GM12878 (cell line): ENCODE measurements at regions not wholly inside any gene's neighbourhood (a gene's known extent, or its start where the extent isn't known, plus 50 kb on each side); places are given as distances from the start of the nearest gene placed in this dataset.

ENCODE experiments used
- ATAC-seq: fragments of 200-7000 bp; cut with Tn5 transposase; 3 replicates; pipeline ENCODE4 v1.9.1; 2020; ENCODE audit warnings: mild to moderate bottlenecking, moderate library complexity
- BruUV-seq: library from RNA; stranded (reverse); fragments of 400-500 nt; replicated peaks from 2 replicates; lab custom pipeline; 2021; lab: Mats Ljungman, UMichigan
- CTCF ChIA-PET: fragments of 300-600 bp; sonication (Branson Sonifier 250); formaldehyde crosslinking; extraction: SDS; loops from one replicate; lab custom pipeline; 2021; ENCODE audit warnings: inconsistent platforms; lab: Yijun Ruan, JAX
- POLR2A ChIA-PET: fragments of 350-600 bp; formaldehyde crosslinking; extraction: SDS; loops from one replicate; lab custom pipeline; 2021; ENCODE audit warnings: inconsistent platforms; lab: Charles Lee
- RAD21 ChIA-PET: fragments of 300-600 bp; sonication (Branson Sonifier 250); formaldehyde crosslinking; loops from one replicate; lab custom pipeline; 2023; ENCODE audit warnings: antibody characterized with exemption; ENCODE audit not compliant: unreplicated experiment; lab: Charles Lee
- SMC1A ChIA-PET: fragments of 300-600 bp; sonication (Branson Sonifier 250); formaldehyde crosslinking; loops from one replicate; lab custom pipeline; 2023; ENCODE audit not compliant: unreplicated experiment, uncharacterized antibody; lab: Charles Lee
- DNase-seq: peaks from one replicate; pipeline ENCODE4 v3.0.0-alpha.2; 2011; ENCODE audit warnings: low read depth, low spot score
- FAIRE-seq: peaks from 3 replicates; lab custom pipeline; 2011; peaks lifted over from hg19 to GRCh38; lab: Jason Lieb, UNC
- H2AFZ ChIP-seq: 2 replicates; pipeline ENCODE4 v1.6.0; 2011; ENCODE audit warnings: low read depth, low read length, control low read depth; ENCODE audit not compliant: control insufficient read depth
- H3K27ac ChIP-seq: 2 replicates; pipeline ENCODE4 v1.5.1; 2011; ENCODE audit warnings: control low read depth; ENCODE audit not compliant: control insufficient read depth, insufficient read depth
- H3K27me3 ChIP-seq, 2 experiments: replicated peaks in 1 of 2; 2 replicates each; pipeline versions ENCODE4 v1.6.0 to v1.6.1; 2011; ENCODE audit warnings: low read length in 1 of 2; ENCODE audit not compliant: control insufficient read depth in 2 of 2, insufficient read depth in 2 of 2
- H3K36me3 ChIP-seq, 2 experiments: 2 replicates each; pipeline ENCODE4 v1.5.1; 2011; ENCODE audit warnings: low read length in 1 of 2; ENCODE audit not compliant: control insufficient read depth in 2 of 2, insufficient read depth in 2 of 2
- H3K4me1 ChIP-seq: 2 replicates; pipeline ENCODE4 v1.6.1; 2011; ENCODE audit warnings: mild to moderate bottlenecking, low read length, moderate library complexity, mixed read lengths; ENCODE audit not compliant: control insufficient read depth, insufficient read depth
- H3K4me2 ChIP-seq: 2 replicates; pipeline ENCODE4 v1.6.0; 2011; ENCODE audit warnings: control low read depth; ENCODE audit not compliant: control insufficient read depth, insufficient read depth
- H3K4me3 ChIP-seq: fragments of 200-600 bp; sonication (generic); 2 replicates; pipeline ENCODE4 v1.5.1; 2016
- H3K79me2 ChIP-seq: 2 replicates; pipeline ENCODE4 v1.6.0; 2011; ENCODE audit warnings: low read length; ENCODE audit not compliant: control insufficient read depth, insufficient read depth
- H3K9ac ChIP-seq: 2 replicates; pipeline ENCODE4 v1.8.0; 2011; ENCODE audit warnings: low read length, control low read depth, mixed read lengths; ENCODE audit not compliant: control insufficient read depth, insufficient read depth
- H3K9me3 ChIP-seq: replicated peaks from 3 replicates; pipeline ENCODE4 v1.5.1; 2011; ENCODE audit warnings: mild to moderate bottlenecking, low read length; ENCODE audit not compliant: control insufficient read depth, insufficient read depth
- H4K20me1 ChIP-seq: 2 replicates; pipeline ENCODE4 v1.6.0; 2011; ENCODE audit not compliant: control insufficient read depth, insufficient read depth
- CREB1 ChIP-seq: IDR thresholded peaks from 2 replicates; pipeline ENCODE4 v1.6.1; 2012; ENCODE audit warnings: low read depth, mild to moderate bottlenecking, inconsistent platforms
- DPF2 ChIP-seq: fragments of 450-650 bp; IDR thresholded peaks from 2 replicates; pipeline ENCODE4 v1.6.1; 2017; ENCODE audit warnings: mild to moderate bottlenecking
- GATAD2B ChIP-seq: fragments of 450-650 bp; conservative IDR thresholded peaks from 2 replicates; pipeline ENCODE4 v1.6.1; 2017; ENCODE audit warnings: low read depth, mild to moderate bottlenecking, moderate library complexity
- MXI1 ChIP-seq: fragments of 150-350 bp; IDR thresholded peaks from 2 replicates; pipeline ENCODE4 v1.6.1; 2011; ENCODE audit warnings: low read depth, mild to moderate bottlenecking, inconsistent platforms, low read length, improper control_type of control experiment
- NFIC ChIP-seq: IDR thresholded peaks from 2 replicates; pipeline ENCODE4 v1.6.1; 2012; ENCODE audit warnings: low read depth, mild to moderate bottlenecking, inconsistent platforms, low read length, moderate library complexity
- NR2C1 ChIP-seq: fragments of 450-650 bp; IDR thresholded peaks from 2 replicates; pipeline ENCODE4 v1.6.1; 2017; ENCODE audit warnings: antibody characterized with exemption, mild to moderate bottlenecking, moderate library complexity
- POLR2AphosphoS5 ChIP-seq: IDR thresholded peaks from 2 replicates; pipeline ENCODE4 v1.6.1; 2011; ENCODE audit warnings: mild to moderate bottlenecking, low read length, inconsistent platforms
- SIN3A ChIP-seq: IDR thresholded peaks from 2 replicates; pipeline ENCODE4 v1.6.1; 2012; ENCODE audit warnings: low read depth, low read length, improper control_type of control experiment
- SP1 ChIP-seq: IDR thresholded peaks from one replicate; pipeline ENCODE4 v1.6.1; 2011; ENCODE audit warnings: low read depth, low read length
- STAT3 ChIP-seq: IDR thresholded peaks from 2 replicates; pipeline ENCODE4 v1.6.1; 2011; ENCODE audit warnings: low read depth, low read length, improper control_type of control experiment
- ZBED1 ChIP-seq: IDR thresholded peaks from 2 replicates; pipeline ENCODE4 v1.6.1; 2016; ENCODE audit warnings: borderline replicate concordance
- ZNF24 ChIP-seq: fragments of 450-650 bp; IDR thresholded peaks from 2 replicates; pipeline ENCODE4 v1.6.1; 2017; ENCODE audit warnings: antibody characterized with exemption, mild to moderate bottlenecking
- WGBS: methylation state at CpG from one replicate; pipeline ENCODE4 v1.1.6; 2016; ENCODE audit warnings: low lambda C conversion rate; ENCODE audit not compliant: insufficient replicate concordance, insufficient coverage; ENCODE audit errors: missing lambda C conversion rate; 5-methylcytosine and 5-hydroxymethylcytosine counted together
- in situ Hi-C: fragments of 300-500 bp; cut with MboI; formaldehyde crosslinking; loops from 9 replicates; pipeline ENCODE4 v1.14.3; 2018; ENCODE audit warnings: mixed read lengths
- intact Hi-C: fragments of 100-400 bp; cut with micrococcal nuclease; formaldehyde crosslinking; loops from one replicate; pipeline ENCODE4 v1.14.2; 2022; ENCODE audit not compliant: unreplicated experiment
- TF ChIP-seq, protein P1 (sequence below): fragments of 450-650 bp; IDR thresholded peaks from 2 replicates; pipeline ENCODE4 v1.6.1; 2018; ENCODE audit warnings: borderline replicate concordance, mild to moderate bottlenecking; ENCODE audit not compliant: partially characterized antibody
- TF ChIP-seq, protein P2 (sequence below): IDR thresholded peaks from 2 replicates; pipeline ENCODE4 v1.6.1; 2011; ENCODE audit warnings: mild to moderate bottlenecking, low read depth, low read length, moderate library complexity; ENCODE audit not compliant: insufficient replicate concordance
- TF ChIP-seq, protein P3 (sequence below): fragments of 450-650 bp; IDR thresholded peaks from 2 replicates; pipeline ENCODE4 v1.6.1; 2018; ENCODE audit warnings: mild to moderate bottlenecking, low read depth, moderate library complexity; ENCODE audit not compliant: partially characterized antibody
- TF ChIP-seq, protein P4 (sequence below): IDR thresholded peaks from 2 replicates; pipeline ENCODE4 v1.6.1; 2011; ENCODE audit warnings: low read depth, low read length, improper control_type of control experiment, borderline replicate concordance
- TF ChIP-seq, protein P5 (sequence below): fragments of 450-650 bp; conservative IDR thresholded peaks from 2 replicates; pipeline ENCODE4 v1.6.1; 2017; ENCODE audit warnings: mild to moderate bottlenecking, moderate library complexity

DNA sequence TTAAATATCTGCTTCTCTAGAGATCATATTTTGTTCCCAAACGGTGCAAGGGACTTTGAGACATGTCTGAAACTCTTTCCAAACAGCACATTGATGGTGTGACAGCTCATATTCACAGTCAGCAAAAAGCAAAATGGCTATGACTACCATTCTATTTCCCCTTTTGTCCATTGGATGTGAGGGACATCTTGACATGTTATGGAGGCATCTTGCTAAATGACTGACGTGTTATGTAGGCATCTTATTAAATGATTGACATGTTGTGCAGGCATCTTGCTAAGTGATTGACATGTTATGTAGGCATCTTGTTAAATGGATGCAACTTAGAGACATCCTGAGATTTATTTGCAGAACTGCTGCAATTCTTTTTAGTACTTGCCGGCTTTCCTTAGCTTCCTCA is 255.8 kb downstream of the DLL1 start:
- BruUV-seq: no TSS peak
- Histone ChIP-seq H3K4me2 (no peak overlapping the region), H3K4me1 (no peaks in the 10 kb centered on the region), H3K9me3 (no peaks in the 10 kb centered on the region; the same call in 2 of the 3 replicates), H3K27ac (no peak overlapping the region), H3K79me2 (no peaks in the 10 kb centered on the region), H4K20me1 (no peaks in the 10 kb centered on the region), H3K36me3 (no peaks in the 10 kb centered on the region), H2AFZ (no peak overlapping the region), H3K9ac (no peak overlapping the region), H3K27me3 (no peaks in the 10 kb centered on the region), H3K4me3 (no peak overlapping the region)
- ATAC-seq (no peak), DNase-seq (no peak), FAIRE-seq (no peak)
- in situ Hi-C loops: no loop called here
- ChIA-PET CTCF (no interaction called here), POLR2A (no interaction called here), RAD21 (no interaction called here), SMC1A (no interaction called here)
- intact Hi-C loops: no loop called here
- WGBS: 2% methylated on average over 3 of the region's 3 CpGs
- TF ChIP-seq STAT3 (no peak), DPF2 (no peak), CREB1 (no peak), GATAD2B (no peak), ZBED1 (no peak), NFIC (no peak), MXI1 (no peak), POLR2AphosphoS5 (no peak), SP1 (no peak), SIN3A (no peak), NR2C1 (no peak), ZNF24 (no peak)
- TF ChIP-seq, protein P1, sequence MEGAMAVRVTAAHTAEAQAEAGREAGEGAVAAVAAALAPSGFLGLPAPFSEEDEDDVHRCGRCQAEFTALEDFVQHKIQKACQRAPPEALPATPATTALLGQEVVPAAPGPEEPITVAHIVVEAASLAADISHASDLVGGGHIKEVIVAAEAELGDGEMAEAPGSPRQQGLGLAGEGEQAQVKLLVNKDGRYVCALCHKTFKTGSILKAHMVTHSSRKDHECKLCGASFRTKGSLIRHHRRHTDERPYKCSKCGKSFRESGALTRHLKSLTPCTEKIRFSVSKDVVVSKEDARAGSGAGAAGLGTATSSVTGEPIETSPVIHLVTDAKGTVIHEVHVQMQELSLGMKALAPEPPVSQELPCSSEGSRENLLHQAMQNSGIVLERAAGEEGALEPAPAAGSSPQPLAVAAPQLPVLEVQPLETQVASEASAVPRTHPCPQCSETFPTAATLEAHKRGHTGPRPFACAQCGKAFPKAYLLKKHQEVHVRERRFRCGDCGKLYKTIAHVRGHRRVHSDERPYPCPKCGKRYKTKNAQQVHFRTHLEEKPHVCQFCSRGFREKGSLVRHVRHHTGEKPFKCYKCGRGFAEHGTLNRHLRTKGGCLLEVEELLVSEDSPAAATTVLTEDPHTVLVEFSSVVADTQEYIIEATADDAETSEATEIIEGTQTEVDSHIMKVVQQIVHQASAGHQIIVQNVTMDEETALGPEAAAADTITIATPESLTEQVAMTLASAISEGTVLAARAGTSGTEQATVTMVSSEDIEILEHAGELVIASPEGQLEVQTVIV: no peak
- TF ChIP-seq, protein P2, sequence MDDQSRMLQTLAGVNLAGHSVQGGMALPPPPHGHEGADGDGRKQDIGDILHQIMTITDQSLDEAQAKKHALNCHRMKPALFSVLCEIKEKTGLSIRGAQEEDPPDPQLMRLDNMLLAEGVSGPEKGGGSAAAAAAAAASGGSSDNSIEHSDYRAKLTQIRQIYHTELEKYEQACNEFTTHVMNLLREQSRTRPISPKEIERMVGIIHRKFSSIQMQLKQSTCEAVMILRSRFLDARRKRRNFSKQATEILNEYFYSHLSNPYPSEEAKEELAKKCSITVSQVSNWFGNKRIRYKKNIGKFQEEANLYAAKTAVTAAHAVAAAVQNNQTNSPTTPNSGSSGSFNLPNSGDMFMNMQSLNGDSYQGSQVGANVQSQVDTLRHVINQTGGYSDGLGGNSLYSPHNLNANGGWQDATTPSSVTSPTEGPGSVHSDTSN: no peak
- TF ChIP-seq, protein P3, sequence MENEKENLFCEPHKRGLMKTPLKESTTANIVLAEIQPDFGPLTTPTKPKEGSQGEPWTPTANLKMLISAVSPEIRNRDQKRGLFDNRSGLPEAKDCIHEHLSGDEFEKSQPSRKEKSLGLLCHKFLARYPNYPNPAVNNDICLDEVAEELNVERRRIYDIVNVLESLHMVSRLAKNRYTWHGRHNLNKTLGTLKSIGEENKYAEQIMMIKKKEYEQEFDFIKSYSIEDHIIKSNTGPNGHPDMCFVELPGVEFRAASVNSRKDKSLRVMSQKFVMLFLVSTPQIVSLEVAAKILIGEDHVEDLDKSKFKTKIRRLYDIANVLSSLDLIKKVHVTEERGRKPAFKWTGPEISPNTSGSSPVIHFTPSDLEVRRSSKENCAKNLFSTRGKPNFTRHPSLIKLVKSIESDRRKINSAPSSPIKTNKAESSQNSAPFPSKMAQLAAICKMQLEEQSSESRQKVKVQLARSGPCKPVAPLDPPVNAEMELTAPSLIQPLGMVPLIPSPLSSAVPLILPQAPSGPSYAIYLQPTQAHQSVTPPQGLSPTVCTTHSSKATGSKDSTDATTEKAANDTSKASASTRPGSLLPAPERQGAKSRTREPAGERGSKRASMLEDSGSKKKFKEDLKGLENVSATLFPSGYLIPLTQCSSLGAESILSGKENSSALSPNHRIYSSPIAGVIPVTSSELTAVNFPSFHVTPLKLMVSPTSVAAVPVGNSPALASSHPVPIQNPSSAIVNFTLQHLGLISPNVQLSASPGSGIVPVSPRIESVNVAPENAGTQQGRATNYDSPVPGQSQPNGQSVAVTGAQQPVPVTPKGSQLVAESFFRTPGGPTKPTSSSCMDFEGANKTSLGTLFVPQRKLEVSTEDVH: no peak
- TF ChIP-seq, protein P4, sequence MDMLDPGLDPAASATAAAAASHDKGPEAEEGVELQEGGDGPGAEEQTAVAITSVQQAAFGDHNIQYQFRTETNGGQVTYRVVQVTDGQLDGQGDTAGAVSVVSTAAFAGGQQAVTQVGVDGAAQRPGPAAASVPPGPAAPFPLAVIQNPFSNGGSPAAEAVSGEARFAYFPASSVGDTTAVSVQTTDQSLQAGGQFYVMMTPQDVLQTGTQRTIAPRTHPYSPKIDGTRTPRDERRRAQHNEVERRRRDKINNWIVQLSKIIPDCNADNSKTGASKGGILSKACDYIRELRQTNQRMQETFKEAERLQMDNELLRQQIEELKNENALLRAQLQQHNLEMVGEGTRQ: no peak
- TF ChIP-seq, protein P5, sequence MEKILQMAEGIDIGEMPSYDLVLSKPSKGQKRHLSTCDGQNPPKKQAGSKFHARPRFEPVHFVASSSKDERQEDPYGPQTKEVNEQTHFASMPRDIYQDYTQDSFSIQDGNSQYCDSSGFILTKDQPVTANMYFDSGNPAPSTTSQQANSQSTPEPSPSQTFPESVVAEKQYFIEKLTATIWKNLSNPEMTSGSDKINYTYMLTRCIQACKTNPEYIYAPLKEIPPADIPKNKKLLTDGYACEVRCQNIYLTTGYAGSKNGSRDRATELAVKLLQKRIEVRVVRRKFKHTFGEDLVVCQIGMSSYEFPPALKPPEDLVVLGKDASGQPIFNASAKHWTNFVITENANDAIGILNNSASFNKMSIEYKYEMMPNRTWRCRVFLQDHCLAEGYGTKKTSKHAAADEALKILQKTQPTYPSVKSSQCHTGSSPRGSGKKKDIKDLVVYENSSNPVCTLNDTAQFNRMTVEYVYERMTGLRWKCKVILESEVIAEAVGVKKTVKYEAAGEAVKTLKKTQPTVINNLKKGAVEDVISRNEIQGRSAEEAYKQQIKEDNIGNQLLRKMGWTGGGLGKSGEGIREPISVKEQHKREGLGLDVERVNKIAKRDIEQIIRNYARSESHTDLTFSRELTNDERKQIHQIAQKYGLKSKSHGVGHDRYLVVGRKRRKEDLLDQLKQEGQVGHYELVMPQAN: no peak
